Limb (tissue), 2 donors: ENCODE measurements at regions not wholly inside any gene's neighbourhood (a gene's known extent, or its start where the extent isn't known, plus 50 kb on each side); places are given as distances from the start of the nearest gene placed in this dataset.

Source experiments
- DNase-seq, 2 donors: peaks; one replicate each; pipeline ENCODE4 v3.0.0-alpha.2; 2016; ENCODE audit errors: extremely low spot score in 2 of 2

DNA sequence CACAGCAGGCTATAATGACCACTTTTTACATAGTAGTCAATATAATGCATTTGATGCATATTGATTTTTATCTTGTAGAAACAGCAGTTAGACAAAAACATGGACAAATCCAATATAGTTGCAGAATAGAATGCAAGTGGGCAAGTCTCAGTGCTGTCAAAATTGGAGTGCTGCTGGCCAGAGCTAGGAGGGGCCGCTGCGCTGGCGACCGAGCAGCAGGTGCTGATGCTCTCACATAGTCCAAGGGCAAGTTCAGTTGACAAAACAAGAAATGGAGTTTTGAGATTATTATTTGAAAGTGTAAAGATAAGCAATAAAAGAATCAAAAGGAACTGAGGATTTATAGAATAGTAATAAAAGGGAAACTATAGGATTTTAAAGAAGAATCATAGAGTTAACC lies 60.6 kb upstream of the CDK20 start:
- no peak for DNase-seq

DNA sequence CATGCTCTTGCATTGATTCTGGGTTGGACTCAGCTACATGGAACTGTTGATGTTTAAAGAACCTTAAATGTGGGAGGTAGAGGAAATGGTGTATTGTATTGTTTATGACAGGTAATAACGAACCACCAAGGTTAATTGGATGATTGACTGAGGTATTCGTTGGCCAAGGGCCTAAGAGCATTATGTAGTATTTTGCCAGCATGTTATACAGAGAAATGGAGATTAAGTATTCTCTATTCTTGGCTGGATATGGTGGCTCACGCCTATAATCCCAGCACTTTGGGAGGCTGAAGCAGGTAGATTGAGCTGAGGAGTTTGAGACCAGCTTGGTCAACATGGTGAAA lies 59.0 kb upstream of the CDK20 start:
- DNase-seq, result no peak

DNA sequence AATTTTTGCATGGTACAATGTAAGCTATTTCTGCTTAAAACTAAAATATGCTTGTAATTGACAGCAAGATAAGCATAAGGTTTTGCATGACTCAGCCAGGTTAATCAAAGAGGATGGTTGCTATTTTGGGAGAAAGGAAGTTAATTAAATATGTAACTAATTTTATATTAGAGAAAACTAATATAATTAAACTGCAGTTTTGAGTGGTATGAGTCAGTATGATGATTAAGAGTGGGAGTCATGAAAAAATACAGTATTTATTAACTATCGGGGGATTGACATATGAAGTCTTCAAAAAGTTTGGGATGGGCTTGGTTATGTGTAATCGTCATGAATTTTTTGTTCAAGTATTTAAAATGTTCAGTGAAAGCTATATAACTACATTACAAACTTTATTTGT lies 54.0 kb upstream of the CDK20 start:
- no peak for DNase-seq

DNA sequence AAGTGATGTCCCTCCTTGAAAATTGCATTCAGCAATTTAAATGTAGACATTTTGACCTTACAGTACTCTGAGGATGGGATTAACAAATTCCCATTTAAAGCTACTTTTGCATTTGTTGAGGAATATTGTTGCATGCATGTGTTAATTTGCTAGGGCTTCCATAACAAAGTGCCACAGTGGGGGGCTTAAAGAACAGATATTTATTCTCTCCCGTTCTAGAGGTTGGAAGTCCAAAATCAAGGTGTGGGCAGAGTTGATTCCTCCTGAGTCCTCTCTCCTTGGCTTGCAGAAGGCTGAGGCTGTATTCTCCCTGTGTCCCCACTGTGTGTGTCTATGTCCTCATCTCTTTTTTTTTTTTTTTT lies 51.8 kb upstream of the CDK20 start:
- DNase-seq, result no peak

DNA sequence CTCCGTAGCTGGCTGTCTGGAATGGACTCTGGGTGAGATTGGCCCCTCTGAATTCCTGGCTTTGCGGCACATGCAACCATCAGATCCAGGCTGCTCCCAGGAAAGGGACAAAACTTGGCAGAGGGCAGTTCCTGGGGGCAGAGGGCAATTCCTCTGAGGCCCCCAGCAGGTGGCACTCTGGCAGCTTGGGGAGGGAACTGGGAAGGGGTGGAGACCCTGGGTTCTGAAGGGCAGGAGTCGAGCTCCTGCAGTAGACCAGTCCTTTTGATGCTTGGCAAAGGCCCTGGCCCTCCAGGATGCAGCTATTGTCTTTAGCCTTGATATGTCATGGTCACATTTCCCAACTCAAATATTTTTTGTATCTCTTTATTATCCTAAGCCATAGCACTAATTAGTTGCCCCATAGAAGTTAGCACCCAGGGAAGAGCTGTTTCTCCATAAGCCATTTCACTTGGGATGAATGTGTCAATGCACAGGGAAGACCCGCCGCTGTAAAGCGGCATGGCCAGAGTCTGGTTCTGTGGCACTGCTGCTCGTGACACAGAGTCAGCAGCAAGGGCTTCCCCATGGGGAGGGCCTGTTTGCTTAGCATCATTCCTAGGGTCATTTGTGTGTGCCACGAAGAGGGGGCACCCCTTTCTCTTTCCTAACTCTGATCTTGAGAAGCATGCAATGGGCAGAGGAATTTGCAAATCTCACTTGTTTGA lies 51.2 kb upstream of the CDK20 start:
- DNase-seq, result no peak

DNA sequence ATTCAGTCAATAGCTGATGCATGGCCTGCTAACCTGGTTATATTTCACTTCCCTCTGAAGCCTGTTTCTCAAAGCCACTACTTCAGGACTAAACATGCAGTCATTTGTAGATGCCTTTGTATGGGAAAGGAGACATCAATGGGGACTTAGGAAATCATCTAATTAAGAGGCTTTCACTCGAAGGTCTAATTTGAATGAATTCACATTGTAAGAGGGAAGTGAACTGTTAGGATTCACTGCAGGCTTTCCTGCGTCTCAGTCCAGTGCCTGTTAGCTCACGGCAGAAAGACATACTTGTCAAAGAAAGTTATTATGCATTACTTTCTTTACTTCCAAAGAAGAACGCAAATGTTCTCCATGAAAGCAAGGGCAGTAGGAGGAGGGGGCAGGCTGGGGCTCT lies 50.6 kb upstream of the CDK20 start:
- DNase-seq, result no peak
